IMR-90 (cell line): ENCODE measurements at regions not wholly inside any gene's neighbourhood (a gene's known extent, or its start where the extent isn't known, plus 50 kb on each side); places are given as distances from the start of the nearest gene placed in this dataset.

Experiments used
- ATAC-seq: fragments of 200-7000 bp; cut with Tn5 transposase; 2 replicates; pipeline ENCODE4 v1.9.1; 2020; ENCODE audit warnings: low read depth, mild to moderate bottlenecking, moderate library complexity
- BruUV-seq: library from RNA; stranded (reverse); fragments of 400-500 nt; replicated peaks from 2 replicates; lab custom pipeline; 2021; lab: Mats Ljungman, UMichigan
- CTCF ChIA-PET: fragments of 300-600 bp; formaldehyde crosslinking; extraction: SDS; loops from one replicate; lab custom pipeline; 2021; ENCODE audit warnings: antibody characterized with exemption; lab: Yijun Ruan, JAX
- POLR2A ChIA-PET: fragments of 300-600 bp; sonication (Branson Sonifier 250); formaldehyde crosslinking; loops from one replicate; lab custom pipeline; 2022; ENCODE audit warnings: antibody characterized with exemption; ENCODE audit not compliant: unreplicated experiment; lab: Charles Lee
- DNase-seq: peaks from one replicate; pipeline ENCODE4 v3.0.0; 2013
- H2AFZ ChIP-seq: replicated peaks from 2 replicates; pipeline ENCODE3; 2013; ENCODE audit warnings: low read length, mild to moderate bottlenecking; ENCODE audit not compliant: poor library complexity
- H2AK5ac ChIP-seq: 2 replicates; pipeline ENCODE4 v1.6.1; 2013; ENCODE audit warnings: low read depth, low read length, inconsistent platforms
- H2AK9ac ChIP-seq: replicated peaks from 2 replicates; pipeline ENCODE3; 2013; ENCODE audit warnings: mild to moderate bottlenecking, low read depth, low read length, moderate library complexity; ENCODE audit not compliant: poor library complexity
- H2BK120ac ChIP-seq: 2 replicates; pipeline ENCODE4 v1.6.1; 2013; ENCODE audit warnings: low read depth, low read length, inconsistent platforms
- H2BK15ac ChIP-seq: 3 replicates; pipeline ENCODE4 v1.6.1; 2013; ENCODE audit warnings: low read depth, low read length, inconsistent platforms
- H2BK20ac ChIP-seq: 2 replicates; pipeline ENCODE4 v1.6.1; 2013; ENCODE audit warnings: low read depth, mild to moderate bottlenecking, inconsistent platforms, low read length, moderate library complexity
- H2BK5ac ChIP-seq: 2 replicates; pipeline ENCODE4 v1.6.1; 2013; ENCODE audit warnings: mild to moderate bottlenecking, low read depth, low read length, inconsistent platforms; ENCODE audit not compliant: poor library complexity, severe bottlenecking
- H3K14ac ChIP-seq: replicated peaks from 2 replicates; pipeline ENCODE4 v1.6.1; 2013; ENCODE audit warnings: low read depth, low read length, inconsistent platforms
- H3K18ac ChIP-seq: 2 replicates; pipeline ENCODE4 v1.6.1; 2013; ENCODE audit warnings: low read depth, low read length, control low read depth
- H3K23ac ChIP-seq: 2 replicates; pipeline ENCODE4 v1.6.1; 2013; ENCODE audit warnings: low read depth, low read length, inconsistent platforms
- H3K27ac ChIP-seq: 2 replicates; pipeline ENCODE4 v1.5.1; 2013; ENCODE audit warnings: mild to moderate bottlenecking, control low read depth, low read length; ENCODE audit not compliant: insufficient read depth
- H3K27me3 ChIP-seq: 2 replicates; pipeline ENCODE4 v1.6.1; 2013; ENCODE audit warnings: low read length; ENCODE audit not compliant: control insufficient read depth, insufficient read depth
- H3K36me3 ChIP-seq: 2 replicates; pipeline ENCODE4 v1.6.1; 2013; ENCODE audit warnings: low read length, mixed read lengths; ENCODE audit not compliant: control insufficient read depth, insufficient read depth
- H3K4ac ChIP-seq: 2 replicates; pipeline ENCODE4 v1.6.1; 2013; ENCODE audit warnings: low read depth, low read length, inconsistent platforms
- H3K4me1 ChIP-seq: 2 replicates; pipeline ENCODE4 v1.6.1; 2013; ENCODE audit warnings: low read length, mixed read lengths; ENCODE audit not compliant: control insufficient read depth, insufficient read depth
- H3K4me2 ChIP-seq: 2 replicates; pipeline ENCODE4 v1.6.1; 2013; ENCODE audit warnings: low read depth, mild to moderate bottlenecking, control low read depth, low read length, moderate library complexity
- H3K4me3 ChIP-seq: 2 replicates; pipeline ENCODE4 v1.5.1; 2013; ENCODE audit warnings: low read depth, mild to moderate bottlenecking, control low read depth, low read length, moderate library complexity; ENCODE audit not compliant: insufficient read depth
- H3K56ac ChIP-seq: 2 replicates; pipeline ENCODE4 v1.6.1; 2013; ENCODE audit warnings: low read length, inconsistent platforms; ENCODE audit not compliant: insufficient read depth; ENCODE audit errors: extremely low read depth
- H3K79me1 ChIP-seq, 2 experiments: 2 replicates each; pipeline ENCODE4 v1.6.1; 2013; ENCODE audit warnings: low read length in 2 of 2, inconsistent platforms in 1 of 2, low read depth in 1 of 2
- H3K9ac ChIP-seq: 2 replicates; pipeline ENCODE4 v1.6.1; 2013; ENCODE audit warnings: low read depth, low read length, control low read depth
- H3K9me1 ChIP-seq: 2 replicates; pipeline ENCODE4 v1.6.1; 2013; ENCODE audit warnings: low read length, inconsistent platforms; ENCODE audit not compliant: insufficient read depth
- H3K9me3 ChIP-seq: 2 replicates; pipeline ENCODE4 v1.6.1; 2013; ENCODE audit warnings: low read length; ENCODE audit not compliant: control insufficient read depth, insufficient read depth
- H4K20me1 ChIP-seq: 2 replicates; pipeline ENCODE4 v1.6.1; 2013; ENCODE audit warnings: low read length, inconsistent platforms; ENCODE audit not compliant: insufficient read depth
- H4K5ac ChIP-seq: 2 replicates; pipeline ENCODE4 v1.6.1; 2013; ENCODE audit warnings: mild to moderate bottlenecking, low read depth, low read length, control low read depth
- H4K8ac ChIP-seq, 2 experiments: 2 replicates each; pipeline ENCODE4 v1.6.1; 2013; ENCODE audit warnings: low read depth in 2 of 2, low read length in 2 of 2, control low read depth in 1 of 2, inconsistent platforms in 1 of 2
- H4K91ac ChIP-seq: 2 replicates; pipeline ENCODE4 v1.6.1; 2013; ENCODE audit warnings: low read depth, low read length, inconsistent platforms; ENCODE audit not compliant: insufficient read depth
- BHLHE40 ChIP-seq: fragments of 150-350 bp; IDR thresholded peaks from 2 replicates; pipeline ENCODE4 v1.6.1; 2016; ENCODE audit warnings: mild to moderate bottlenecking, low read depth, low read length
- CEBPB ChIP-seq: IDR thresholded peaks from 2 replicates; pipeline ENCODE4 v1.6.1; 2012; ENCODE audit warnings: low read depth, low read length, improper control_type of control experiment
- CHD1 ChIP-seq: IDR thresholded peaks from 2 replicates; pipeline ENCODE4 v1.6.1; 2012; ENCODE audit warnings: low read depth, low read length, improper control_type of control experiment
- ELK1 ChIP-seq: fragments of 150-350 bp; IDR thresholded peaks from 2 replicates; pipeline ENCODE4 v1.6.1; 2016; ENCODE audit warnings: low read depth, mild to moderate bottlenecking, low read length, moderate library complexity, borderline replicate concordance
- FOS ChIP-seq: fragments of 150-350 bp; IDR thresholded peaks from 2 replicates; pipeline ENCODE4 v1.6.1; 2016; ENCODE audit warnings: low read depth, low read length
- MAFK ChIP-seq: IDR thresholded peaks from 2 replicates; pipeline ENCODE4 v1.6.1; 2012; ENCODE audit warnings: low read depth, low read length, improper control_type of control experiment
- MAZ ChIP-seq: IDR thresholded peaks from 2 replicates; pipeline ENCODE4 v1.6.1; 2012; ENCODE audit warnings: low read depth, mild to moderate bottlenecking, low read length, improper control_type of control experiment, moderate library complexity, borderline replicate concordance
- NFE2L2 ChIP-seq: fragments of 150-350 bp; IDR thresholded peaks from 2 replicates; pipeline ENCODE4 v1.6.1; 2016; ENCODE audit warnings: low read depth, mild to moderate bottlenecking, low read length
- POLR2A ChIP-seq: IDR thresholded peaks from 2 replicates; pipeline ENCODE4 v1.6.1; 2012; ENCODE audit warnings: mild to moderate bottlenecking, low read depth, low read length
- RAD21 ChIP-seq: IDR thresholded peaks from 2 replicates; pipeline ENCODE4 v1.6.1; 2012; ENCODE audit warnings: low read length, improper control_type of control experiment
- RCOR1 ChIP-seq: IDR thresholded peaks from 2 replicates; pipeline ENCODE4 v1.6.1; 2012; ENCODE audit warnings: mild to moderate bottlenecking, low read length, improper control_type of control experiment; ENCODE audit not compliant: insufficient replicate concordance
- RFX5 ChIP-seq: IDR thresholded peaks from 2 replicates; pipeline ENCODE4 v1.8.0; 2012; ENCODE audit warnings: low read depth, mild to moderate bottlenecking, low read length, moderate library complexity
- SMC3 ChIP-seq: fragments of 150-350 bp; IDR thresholded peaks from 2 replicates; pipeline ENCODE4 v1.6.1; 2016; ENCODE audit warnings: low read depth, mild to moderate bottlenecking, antibody characterized with exemption, low read length, moderate library complexity
- USF2 ChIP-seq: fragments of 150-350 bp; IDR thresholded peaks from 2 replicates; pipeline ENCODE4 v1.6.1; 2017; ENCODE audit warnings: mild to moderate bottlenecking, antibody characterized with exemption, low read length, low read depth
- WGBS, 2 experiments: methylation state at CpG; one replicate each; pipeline versions ENCODE4 v1.1.5 to v1.1.7; 2013; ENCODE audit warnings: missing lambda C conversion rate in 2 of 2; ENCODE audit not compliant: insufficient read length in 1 of 2; ENCODE audit errors: extremely low coverage in 2 of 2; 5-methylcytosine and 5-hydroxymethylcytosine counted together
- dilution Hi-C: fragments of 300-500 bp; cut with HindIII; formaldehyde crosslinking; loops from one replicate; pipeline ENCODE4 v1.14.3; 2018; ENCODE audit warnings: low sequenced_read_pairs; ENCODE audit not compliant: unreplicated experiment
- in situ Hi-C: fragments of 300-500 bp; cut with MboI; formaldehyde crosslinking; loops from 3 replicates; pipeline ENCODE4 v1.14.3; 2019; ENCODE audit warnings: low sequenced_read_pairs, inconsistent platforms, mixed read lengths
- intact Hi-C: fragments of 100-400 bp; cut with micrococcal nuclease; formaldehyde crosslinking; loops from 2 replicates; pipeline ENCODE4 v1.10.0; 2022

GRCh38 chr3:76684946-76685345, 355.0 kb upstream of the ROBO2 start:
- Histone ChIP-seq H3K14ac (no peak overlapping the region), H2AK5ac (no peak overlapping the region), H3K4me3 (no peak overlapping the region), H2AFZ (no peak overlapping the region), H2BK120ac (no peak overlapping the region), H3K4me2 (no peak overlapping the region), H4K8ac (no peak overlapping the region), H4K5ac (no peak overlapping the region), H3K79me1 (no peaks in the 10 kb centered on the region), H3K36me3 (no peaks in the 10 kb centered on the region), H3K4me1 (no peaks in the 10 kb centered on the region), H4K91ac (no peak overlapping the region), H4K20me1 (no peaks in the 10 kb centered on the region), H2AK9ac (no peak overlapping the region), H3K27me3 (no peaks in the 10 kb centered on the region), H3K27ac (no peak overlapping the region), H3K9ac (no peak overlapping the region), H3K56ac (no peak overlapping the region), H3K9me1 (no peaks in the 10 kb centered on the region), H3K23ac (no peak overlapping the region), H3K18ac (no peak overlapping the region), H2BK5ac (no peak overlapping the region), H3K9me3 (no peaks in the 10 kb centered on the region), H2BK15ac (no peak overlapping the region), H2BK20ac (no peak overlapping the region), H3K4ac (no peak overlapping the region)
- ATAC-seq, result no peak
- in situ Hi-C loops (no loop called here), intact Hi-C loops (loop anchor here (10.0 kb wide), 1 partner anchor 350 kb away; no protein-coding TSS in a partner anchor), dilution Hi-C loops (no loop called here)
- WGBS, 2 experiments, result no CpG with 5 or more reads among the region's 2 CpGs
- ChIA-PET POLR2A (no interaction called here), CTCF (no interaction called here)
- TF ChIP-seq SMC3 (no peak), USF2 (no peak), NFE2L2 (no peak), FOS (no peak), POLR2A (no peak), RCOR1 (no peak), MAFK (no peak), CHD1 (no peak), MAZ (no peak), CEBPB (no peak), RFX5 (no peak), BHLHE40 (no peak), RAD21 (no peak), ELK1 (no peak)
- DNase-seq, result no peak
- no TSS peak for BruUV-seq
